Sigmoid colon (tissue), 4 donors: ENCODE measurements at regions not wholly inside any gene's neighbourhood (a gene's known extent, or its start where the extent isn't known, plus 50 kb on each side); places are given as distances from the start of the nearest gene placed in this dataset.

Experiments
- CTCF ChIP-seq, 4 experiments: fragments of 450-650 bp in 3 of 4; fragments of 200-600 bp in 1 of 4; IDR thresholded peaks; one replicate each; pipeline ENCODE4 v1.5.1; 2016 to 2019; ENCODE audit warnings: antibody characterized with exemption in 4 of 4, mild to moderate bottlenecking in 3 of 4, moderate library complexity in 2 of 4
- EP300 ChIP-seq, 4 donors: sonication (generic); formaldehyde crosslinking; IDR thresholded peaks; one replicate each; pipeline ENCODE4 v1.6.1; 2017; ENCODE audit warnings: antibody characterized with exemption in 4 of 4
- POLR2A ChIP-seq, 2 donors: fragments of 450-650 bp; IDR thresholded peaks; one replicate each; pipeline ENCODE4 v1.6.1; 2016; ENCODE audit warnings: antibody characterized with exemption in 2 of 2, mild to moderate bottlenecking in 2 of 2, moderate library complexity in 2 of 2
- POLR2AphosphoS5 ChIP-seq, 4 donors: sonication (generic); formaldehyde crosslinking; IDR thresholded peaks; one replicate each; pipeline ENCODE4 v1.6.1; 2017; ENCODE audit warnings: antibody characterized with exemption in 4 of 4

GRCh38 chr3:81198216-81198615 lies 563.2 kb downstream of the GBE1 start:
- no peak for TF ChIP-seq CTCF (IDR thresholded peaks at IDR 0.05)
- no peak for TF ChIP-seq EP300 (IDR thresholded peaks at IDR 0.05)
- TF ChIP-seq POLR2A (IDR thresholded peaks at IDR 0.05) = no peak
- no peak for TF ChIP-seq POLR2AphosphoS5 (IDR thresholded peaks at IDR 0.05)
